ENCODE measurements at regions not wholly inside any gene's neighbourhood (a gene's known extent, or its start where the extent isn't known, plus 50 kb on each side); places are given as distances from the start of the nearest gene placed in this dataset.

DNA sequence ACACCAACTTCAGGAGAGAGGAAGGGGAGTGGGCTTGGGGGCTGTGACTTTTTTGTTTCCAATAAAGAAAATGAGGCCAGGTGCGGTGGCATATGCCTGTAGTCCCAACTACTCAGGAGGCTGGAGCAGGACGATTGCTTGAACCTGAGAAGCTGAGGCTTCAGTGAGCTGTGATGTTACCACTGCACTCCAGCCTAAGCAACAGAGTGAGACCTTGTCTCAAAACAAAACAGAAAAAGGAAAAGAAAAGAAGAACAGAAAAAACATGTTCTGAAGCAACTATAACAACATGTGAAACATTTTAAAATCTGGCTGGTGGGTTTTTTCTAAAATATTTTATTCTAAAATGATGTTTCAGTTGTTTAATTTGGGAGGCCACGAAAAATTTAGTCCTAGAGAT lies 554.0 kb upstream of the ZFHX3 start:
- Histone ChIP-seq H3K27ac (ENCODE audit: low read depth) (no peak overlapping the region), H3K4me2 (no peak overlapping the region), H3K27me3 (ENCODE audit: insufficient read depth) (no peaks in the 10 kb centered on the region), H3K4me3 (no peak overlapping the region), H3K36me3 (ENCODE audit: insufficient read depth) (no peaks in the 10 kb centered on the region), H3K4me1 (ENCODE audit: insufficient read depth) (peaks cover 6% of the 10 kb centered on the region; the same call in 1 of the 2 replicates), H3K9me2 (ENCODE audit: insufficient read depth) (peaks cover 9% of the 10 kb centered on the region; the same call in 1 of the 2 replicates), H4K20me1 (replicated peaks; ENCODE audit: insufficient read depth) (no peaks in the 10 kb centered on the region), H3F3A (replicated peaks; ENCODE audit: low read depth) (no peaks in the 10 kb centered on the region), H2AFZ (peak overlapping the region; percentile 3; the same call in 1 of the 2 replicates), H3K79me2 (replicated peaks; ENCODE audit: insufficient read depth) (no peaks in the 10 kb centered on the region)
- H3K4me1 Mint-ChIP-seq = peaks cover 11% of the 10 kb centered on the region
- ATAC-seq (no peak), DNase-seq (ENCODE audit: low spot score) (no peak)
- no peak for TF ChIP-seq EZH2phosphoT487 (IDR thresholded peaks at IDR 0.05; ENCODE audit: unreplicated experiment)
- TF ChIP-seq ZNF114 (CRISPR knock-in tag; IDR thresholded peaks at IDR 0.05) = no peak
- TF ChIP-seq, protein P1, sequence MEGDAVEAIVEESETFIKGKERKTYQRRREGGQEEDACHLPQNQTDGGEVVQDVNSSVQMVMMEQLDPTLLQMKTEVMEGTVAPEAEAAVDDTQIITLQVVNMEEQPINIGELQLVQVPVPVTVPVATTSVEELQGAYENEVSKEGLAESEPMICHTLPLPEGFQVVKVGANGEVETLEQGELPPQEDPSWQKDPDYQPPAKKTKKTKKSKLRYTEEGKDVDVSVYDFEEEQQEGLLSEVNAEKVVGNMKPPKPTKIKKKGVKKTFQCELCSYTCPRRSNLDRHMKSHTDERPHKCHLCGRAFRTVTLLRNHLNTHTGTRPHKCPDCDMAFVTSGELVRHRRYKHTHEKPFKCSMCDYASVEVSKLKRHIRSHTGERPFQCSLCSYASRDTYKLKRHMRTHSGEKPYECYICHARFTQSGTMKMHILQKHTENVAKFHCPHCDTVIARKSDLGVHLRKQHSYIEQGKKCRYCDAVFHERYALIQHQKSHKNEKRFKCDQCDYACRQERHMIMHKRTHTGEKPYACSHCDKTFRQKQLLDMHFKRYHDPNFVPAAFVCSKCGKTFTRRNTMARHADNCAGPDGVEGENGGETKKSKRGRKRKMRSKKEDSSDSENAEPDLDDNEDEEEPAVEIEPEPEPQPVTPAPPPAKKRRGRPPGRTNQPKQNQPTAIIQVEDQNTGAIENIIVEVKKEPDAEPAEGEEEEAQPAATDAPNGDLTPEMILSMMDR (conservative IDR thresholded peaks at IDR 0.05; ENCODE audit: low read depth in 2 of 2) = no peak
- TF ChIP-seq, protein P2, sequence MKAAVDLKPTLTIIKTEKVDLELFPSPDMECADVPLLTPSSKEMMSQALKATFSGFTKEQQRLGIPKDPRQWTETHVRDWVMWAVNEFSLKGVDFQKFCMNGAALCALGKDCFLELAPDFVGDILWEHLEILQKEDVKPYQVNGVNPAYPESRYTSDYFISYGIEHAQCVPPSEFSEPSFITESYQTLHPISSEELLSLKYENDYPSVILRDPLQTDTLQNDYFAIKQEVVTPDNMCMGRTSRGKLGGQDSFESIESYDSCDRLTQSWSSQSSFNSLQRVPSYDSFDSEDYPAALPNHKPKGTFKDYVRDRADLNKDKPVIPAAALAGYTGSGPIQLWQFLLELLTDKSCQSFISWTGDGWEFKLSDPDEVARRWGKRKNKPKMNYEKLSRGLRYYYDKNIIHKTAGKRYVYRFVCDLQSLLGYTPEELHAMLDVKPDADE (IDR thresholded peaks at IDR 0.05) = no peak
- no peak for TF ChIP-seq POLR2AphosphoS5 (IDR thresholded peaks at IDR 0.05; ENCODE audit: low read depth)
- no peak for TF ChIP-seq NANOG (IDR thresholded peaks at IDR 0.05; ENCODE audit: borderline replicate concordance)
- no peak for TF ChIP-seq JUNB (IDR thresholded peaks at IDR 0.05; ENCODE audit: unreplicated experiment)
- no peak for TF ChIP-seq CREB1 (CRISPR knock-in tag; IDR thresholded peaks at IDR 0.05; ENCODE audit: low read depth)
- TF ChIP-seq, protein P3, sequence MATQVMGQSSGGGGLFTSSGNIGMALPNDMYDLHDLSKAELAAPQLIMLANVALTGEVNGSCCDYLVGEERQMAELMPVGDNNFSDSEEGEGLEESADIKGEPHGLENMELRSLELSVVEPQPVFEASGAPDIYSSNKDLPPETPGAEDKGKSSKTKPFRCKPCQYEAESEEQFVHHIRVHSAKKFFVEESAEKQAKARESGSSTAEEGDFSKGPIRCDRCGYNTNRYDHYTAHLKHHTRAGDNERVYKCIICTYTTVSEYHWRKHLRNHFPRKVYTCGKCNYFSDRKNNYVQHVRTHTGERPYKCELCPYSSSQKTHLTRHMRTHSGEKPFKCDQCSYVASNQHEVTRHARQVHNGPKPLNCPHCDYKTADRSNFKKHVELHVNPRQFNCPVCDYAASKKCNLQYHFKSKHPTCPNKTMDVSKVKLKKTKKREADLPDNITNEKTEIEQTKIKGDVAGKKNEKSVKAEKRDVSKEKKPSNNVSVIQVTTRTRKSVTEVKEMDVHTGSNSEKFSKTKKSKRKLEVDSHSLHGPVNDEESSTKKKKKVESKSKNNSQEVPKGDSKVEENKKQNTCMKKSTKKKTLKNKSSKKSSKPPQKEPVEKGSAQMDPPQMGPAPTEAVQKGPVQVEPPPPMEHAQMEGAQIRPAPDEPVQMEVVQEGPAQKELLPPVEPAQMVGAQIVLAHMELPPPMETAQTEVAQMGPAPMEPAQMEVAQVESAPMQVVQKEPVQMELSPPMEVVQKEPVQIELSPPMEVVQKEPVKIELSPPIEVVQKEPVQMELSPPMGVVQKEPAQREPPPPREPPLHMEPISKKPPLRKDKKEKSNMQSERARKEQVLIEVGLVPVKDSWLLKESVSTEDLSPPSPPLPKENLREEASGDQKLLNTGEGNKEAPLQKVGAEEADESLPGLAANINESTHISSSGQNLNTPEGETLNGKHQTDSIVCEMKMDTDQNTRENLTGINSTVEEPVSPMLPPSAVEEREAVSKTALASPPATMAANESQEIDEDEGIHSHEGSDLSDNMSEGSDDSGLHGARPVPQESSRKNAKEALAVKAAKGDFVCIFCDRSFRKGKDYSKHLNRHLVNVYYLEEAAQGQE (IDR thresholded peaks at IDR 0.05; ENCODE audit: unreplicated experiment) = no peak
- no peak for TF ChIP-seq EZH2 (IDR thresholded peaks at IDR 0.05; ENCODE audit: low read depth, unreplicated experiment)
- TF ChIP-seq STAT1 (IDR thresholded peaks at IDR 0.05; ENCODE audit: unreplicated experiment) = no peak
- no peak for TF ChIP-seq ZNF331 (CRISPR knock-in tag; IDR thresholded peaks at IDR 0.05; ENCODE audit: low read depth)
- TF ChIP-seq, protein P4, sequence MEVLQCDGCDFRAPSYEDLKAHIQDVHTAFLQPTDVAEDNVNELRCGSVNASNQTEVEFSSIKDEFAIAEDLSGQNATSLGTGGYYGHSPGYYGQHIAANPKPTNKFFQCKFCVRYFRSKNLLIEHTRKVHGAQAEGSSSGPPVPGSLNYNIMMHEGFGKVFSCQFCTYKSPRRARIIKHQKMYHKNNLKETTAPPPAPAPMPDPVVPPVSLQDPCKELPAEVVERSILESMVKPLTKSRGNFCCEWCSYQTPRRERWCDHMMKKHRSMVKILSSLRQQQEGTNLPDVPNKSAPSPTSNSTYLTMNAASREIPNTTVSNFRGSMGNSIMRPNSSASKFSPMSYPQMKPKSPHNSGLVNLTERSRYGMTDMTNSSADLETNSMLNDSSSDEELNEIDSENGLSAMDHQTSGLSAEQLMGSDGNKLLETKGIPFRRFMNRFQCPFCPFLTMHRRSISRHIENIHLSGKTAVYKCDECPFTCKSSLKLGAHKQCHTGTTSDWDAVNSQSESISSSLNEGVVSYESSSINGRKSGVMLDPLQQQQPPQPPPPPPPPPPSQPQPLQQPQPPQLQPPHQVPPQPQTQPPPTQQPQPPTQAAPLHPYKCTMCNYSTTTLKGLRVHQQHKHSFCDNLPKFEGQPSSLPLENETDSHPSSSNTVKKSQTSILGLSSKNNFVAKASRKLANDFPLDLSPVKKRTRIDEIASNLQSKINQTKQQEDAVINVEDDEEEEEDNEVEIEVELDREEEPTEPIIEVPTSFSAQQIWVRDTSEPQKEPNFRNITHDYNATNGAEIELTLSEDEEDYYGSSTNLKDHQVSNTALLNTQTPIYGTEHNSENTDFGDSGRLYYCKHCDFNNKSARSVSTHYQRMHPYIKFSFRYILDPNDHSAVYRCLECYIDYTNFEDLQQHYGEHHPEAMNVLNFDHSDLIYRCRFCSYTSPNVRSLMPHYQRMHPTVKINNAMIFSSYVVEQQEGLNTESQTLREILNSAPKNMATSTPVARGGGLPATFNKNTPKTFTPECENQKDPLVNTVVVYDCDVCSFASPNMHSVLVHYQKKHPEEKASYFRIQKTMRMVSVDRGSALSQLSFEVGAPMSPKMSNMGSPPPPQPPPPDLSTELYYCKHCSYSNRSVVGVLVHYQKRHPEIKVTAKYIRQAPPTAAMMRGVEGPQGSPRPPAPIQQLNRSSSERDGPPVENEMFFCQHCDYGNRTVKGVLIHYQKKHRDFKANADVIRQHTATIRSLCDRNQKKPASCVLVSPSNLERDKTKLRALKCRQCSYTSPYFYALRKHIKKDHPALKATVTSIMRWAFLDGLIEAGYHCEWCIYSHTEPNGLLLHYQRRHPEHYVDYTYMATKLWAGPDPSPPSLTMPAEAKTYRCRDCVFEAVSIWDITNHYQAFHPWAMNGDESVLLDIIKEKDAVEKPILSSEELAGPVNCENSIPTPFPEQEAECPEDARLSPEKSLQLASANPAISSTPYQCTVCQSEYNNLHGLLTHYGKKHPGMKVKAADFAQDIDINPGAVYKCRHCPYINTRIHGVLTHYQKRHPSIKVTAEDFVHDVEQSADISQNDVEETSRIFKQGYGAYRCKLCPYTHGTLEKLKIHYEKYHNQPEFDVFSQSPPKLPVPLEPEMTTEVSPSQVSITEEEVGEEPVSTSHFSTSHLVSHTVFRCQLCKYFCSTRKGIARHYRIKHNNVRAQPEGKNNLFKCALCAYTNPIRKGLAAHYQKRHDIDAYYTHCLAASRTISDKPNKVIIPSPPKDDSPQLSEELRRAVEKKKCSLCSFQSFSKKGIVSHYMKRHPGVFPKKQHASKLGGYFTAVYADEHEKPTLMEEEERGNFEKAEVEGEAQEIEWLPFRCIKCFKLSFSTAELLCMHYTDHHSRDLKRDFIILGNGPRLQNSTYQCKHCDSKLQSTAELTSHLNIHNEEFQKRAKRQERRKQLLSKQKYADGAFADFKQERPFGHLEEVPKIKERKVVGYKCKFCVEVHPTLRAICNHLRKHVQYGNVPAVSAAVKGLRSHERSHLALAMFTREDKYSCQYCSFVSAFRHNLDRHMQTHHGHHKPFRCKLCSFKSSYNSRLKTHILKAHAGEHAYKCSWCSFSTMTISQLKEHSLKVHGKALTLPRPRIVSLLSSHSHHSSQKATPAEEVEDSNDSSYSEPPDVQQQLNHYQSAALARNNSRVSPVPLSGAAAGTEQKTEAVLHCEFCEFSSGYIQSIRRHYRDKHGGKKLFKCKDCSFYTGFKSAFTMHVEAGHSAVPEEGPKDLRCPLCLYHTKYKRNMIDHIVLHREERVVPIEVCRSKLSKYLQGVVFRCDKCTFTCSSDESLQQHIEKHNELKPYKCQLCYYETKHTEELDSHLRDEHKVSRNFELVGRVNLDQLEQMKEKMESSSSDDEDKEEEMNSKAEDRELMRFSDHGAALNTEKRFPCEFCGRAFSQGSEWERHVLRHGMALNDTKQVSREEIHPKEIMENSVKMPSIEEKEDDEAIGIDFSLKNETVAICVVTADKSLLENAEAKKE (CRISPR knock-in tag; IDR thresholded peaks at IDR 0.05) = no peak
- no peaks in the 10 kb centered on the region for H3K9me3 Mint-ChIP-seq
- H3K27me3 Mint-ChIP-seq (ENCODE audit: insufficient read depth, low read depth, poor library complexity) = no peaks in the 10 kb centered on the region
- no peak overlapping the region for H3K27ac Mint-ChIP-seq
- no peaks in the 10 kb centered on the region for H3K36me3 Mint-ChIP-seq (ENCODE audit: low read depth)
- H3K4me3 Mint-ChIP-seq = no peak overlapping the region
